Parathyroid adenoma (tissue), 2 donors: ENCODE measurements at regions not wholly inside any gene's neighbourhood (a gene's known extent, or its start where the extent isn't known, plus 50 kb on each side); places are given as distances from the start of the nearest gene placed in this dataset.

Experiments
- H2AFZ ChIP-seq: fragments of 300-600 bp; sonication (generic); one replicate; pipeline ENCODE4 v1.7.0; 2017; ENCODE audit warnings: antibody characterized with exemption, mild to moderate bottlenecking
- H3K27ac ChIP-seq: fragments of 300-600 bp; sonication (generic); one replicate; pipeline ENCODE4 v1.7.0; 2017
- H3K27me3 ChIP-seq: fragments of 300-600 bp; sonication (generic); one replicate; pipeline ENCODE4 v1.7.0; 2017; ENCODE audit warnings: low read length; ENCODE audit not compliant: control insufficient read depth, insufficient read depth
- H3K36me3 ChIP-seq: fragments of 300-600 bp; sonication (generic); one replicate; pipeline ENCODE4 v1.7.0; 2017; ENCODE audit warnings: low read length; ENCODE audit not compliant: control insufficient read depth, insufficient read depth
- H3K4me1 ChIP-seq: fragments of 300-600 bp; sonication (generic); one replicate; pipeline ENCODE4 v1.7.0; 2017; ENCODE audit warnings: control low read depth
- H3K4me2 ChIP-seq: fragments of 300-600 bp; sonication (generic); one replicate; pipeline ENCODE4 v1.7.0; 2017; ENCODE audit warnings: low read length
- H3K4me3 ChIP-seq: fragments of 300-600 bp; sonication (generic); one replicate; pipeline ENCODE4 v1.7.0; 2017; ENCODE audit warnings: low read depth, low read length
- H3K79me2 ChIP-seq: fragments of 300-600 bp; sonication (generic); one replicate; pipeline ENCODE4 v1.7.0; 2017; ENCODE audit warnings: control low read depth
- H3K9ac ChIP-seq: fragments of 300-600 bp; sonication (generic); one replicate; pipeline ENCODE4 v1.7.0; 2017; ENCODE audit warnings: mild to moderate bottlenecking
- H3K9me3 ChIP-seq: fragments of 300-600 bp; sonication (generic); one replicate; pipeline ENCODE4 v1.7.0; 2017; ENCODE audit warnings: low read length; ENCODE audit not compliant: control insufficient read depth
- TF ChIP-seq, protein P1 (sequence below): fragments of 300-600 bp; sonication (generic); IDR thresholded peaks from one replicate; pipeline ENCODE4 v1.7.0; 2017; ENCODE audit warnings: antibody characterized with exemption, mild to moderate bottlenecking
- donor health status: primary hyperparathyroidism.

DNA sequence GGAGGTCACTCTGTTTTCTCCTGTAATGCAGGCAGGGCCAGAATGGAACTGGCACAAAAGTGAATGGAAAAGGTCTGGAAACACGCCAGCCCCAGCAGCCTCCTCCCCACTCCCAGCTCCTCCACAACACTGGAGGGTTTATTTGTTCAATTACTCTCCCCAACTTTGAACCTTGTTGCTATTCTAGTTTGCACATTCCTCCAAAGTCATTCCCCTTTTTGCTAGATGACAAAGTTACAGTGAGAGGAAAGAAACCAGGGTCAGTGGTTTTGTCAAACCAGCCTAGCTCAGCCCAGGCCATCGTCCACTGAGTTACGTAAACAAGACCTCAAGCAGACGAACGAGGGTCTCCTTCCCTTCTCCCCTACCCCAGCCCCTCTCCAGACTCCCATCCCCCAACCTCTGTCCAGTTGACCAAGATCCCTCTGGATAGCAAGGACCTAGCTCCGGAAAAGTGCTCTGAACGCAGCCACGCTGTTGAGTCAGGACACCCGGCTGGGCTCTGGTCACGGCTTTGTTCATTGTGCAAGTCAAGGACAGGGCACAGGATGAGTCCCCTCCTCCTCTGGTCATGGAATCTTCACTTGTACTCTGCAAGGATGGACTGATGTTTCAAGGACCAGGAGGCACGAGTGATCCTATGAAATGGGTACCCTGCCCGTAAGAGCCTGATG, 180.0 kb downstream of the USP12 start:
- TF ChIP-seq, protein P1, sequence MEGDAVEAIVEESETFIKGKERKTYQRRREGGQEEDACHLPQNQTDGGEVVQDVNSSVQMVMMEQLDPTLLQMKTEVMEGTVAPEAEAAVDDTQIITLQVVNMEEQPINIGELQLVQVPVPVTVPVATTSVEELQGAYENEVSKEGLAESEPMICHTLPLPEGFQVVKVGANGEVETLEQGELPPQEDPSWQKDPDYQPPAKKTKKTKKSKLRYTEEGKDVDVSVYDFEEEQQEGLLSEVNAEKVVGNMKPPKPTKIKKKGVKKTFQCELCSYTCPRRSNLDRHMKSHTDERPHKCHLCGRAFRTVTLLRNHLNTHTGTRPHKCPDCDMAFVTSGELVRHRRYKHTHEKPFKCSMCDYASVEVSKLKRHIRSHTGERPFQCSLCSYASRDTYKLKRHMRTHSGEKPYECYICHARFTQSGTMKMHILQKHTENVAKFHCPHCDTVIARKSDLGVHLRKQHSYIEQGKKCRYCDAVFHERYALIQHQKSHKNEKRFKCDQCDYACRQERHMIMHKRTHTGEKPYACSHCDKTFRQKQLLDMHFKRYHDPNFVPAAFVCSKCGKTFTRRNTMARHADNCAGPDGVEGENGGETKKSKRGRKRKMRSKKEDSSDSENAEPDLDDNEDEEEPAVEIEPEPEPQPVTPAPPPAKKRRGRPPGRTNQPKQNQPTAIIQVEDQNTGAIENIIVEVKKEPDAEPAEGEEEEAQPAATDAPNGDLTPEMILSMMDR, result no peak
- no peak overlapping the region for H3K4me2 ChIP-seq
- no peak overlapping the region for H3K9ac ChIP-seq
- no peak overlapping the region for H2AFZ ChIP-seq
- no peak overlapping the region for H3K27ac ChIP-seq
- H3K4me3 ChIP-seq, result no peak overlapping the region
- H3K4me1 ChIP-seq, result no peaks in the 10 kb centered on the region
- no peaks in the 10 kb centered on the region for H3K79me2 ChIP-seq
- no peaks in the 10 kb centered on the region for H3K36me3 ChIP-seq
- H3K27me3 ChIP-seq, result no peaks in the 10 kb centered on the region
- H3K9me3 ChIP-seq, result no peaks in the 10 kb centered on the region

DNA sequence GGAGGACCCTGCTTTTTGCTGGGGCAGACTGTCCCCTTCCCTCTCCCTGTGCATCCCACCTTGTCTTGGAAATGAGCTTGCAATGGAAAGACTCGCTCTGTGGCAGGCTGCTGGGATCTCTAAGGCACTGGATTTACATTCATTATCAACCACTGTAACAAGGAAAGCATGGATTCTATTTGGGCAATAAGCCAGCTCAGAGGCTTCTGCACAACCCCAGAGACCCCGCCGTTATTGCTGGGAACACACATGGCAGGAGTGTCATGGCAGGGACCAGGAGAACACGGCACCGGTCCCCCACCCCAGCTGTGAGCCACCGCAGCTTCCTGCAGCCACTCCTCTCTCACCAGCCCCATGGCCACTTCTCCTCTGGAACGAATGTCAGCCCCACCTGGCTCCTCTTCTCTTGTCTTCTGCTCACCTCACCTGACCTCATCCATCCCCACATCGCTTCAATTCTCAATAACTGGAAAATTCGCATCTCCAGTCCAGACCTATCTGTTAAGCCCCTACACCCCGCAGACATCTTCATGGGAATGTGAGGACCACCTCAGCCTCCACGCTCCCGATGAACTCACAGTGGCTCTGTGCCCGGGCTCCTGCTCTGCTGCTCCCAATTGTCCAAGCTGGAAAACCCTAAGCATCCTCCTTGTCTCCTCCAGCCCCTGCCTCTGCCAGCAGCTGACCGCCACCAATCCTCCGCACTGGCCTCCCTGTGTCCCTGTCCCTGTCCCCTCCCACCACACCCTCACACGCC, 181.5 kb downstream of the USP12 start:
- Histone ChIP-seq H3K9ac (no peak overlapping the region), H2AFZ (no peak overlapping the region), H3K9me3 (no peaks in the 10 kb centered on the region), H3K79me2 (no peaks in the 10 kb centered on the region), H3K4me3 (no peak overlapping the region), H3K4me1 (no peaks in the 10 kb centered on the region), H3K27me3 (no peaks in the 10 kb centered on the region), H3K27ac (no peak overlapping the region), H3K36me3 (no peaks in the 10 kb centered on the region), H3K4me2 (no peak overlapping the region)
- TF ChIP-seq, protein P1, result no peak

DNA sequence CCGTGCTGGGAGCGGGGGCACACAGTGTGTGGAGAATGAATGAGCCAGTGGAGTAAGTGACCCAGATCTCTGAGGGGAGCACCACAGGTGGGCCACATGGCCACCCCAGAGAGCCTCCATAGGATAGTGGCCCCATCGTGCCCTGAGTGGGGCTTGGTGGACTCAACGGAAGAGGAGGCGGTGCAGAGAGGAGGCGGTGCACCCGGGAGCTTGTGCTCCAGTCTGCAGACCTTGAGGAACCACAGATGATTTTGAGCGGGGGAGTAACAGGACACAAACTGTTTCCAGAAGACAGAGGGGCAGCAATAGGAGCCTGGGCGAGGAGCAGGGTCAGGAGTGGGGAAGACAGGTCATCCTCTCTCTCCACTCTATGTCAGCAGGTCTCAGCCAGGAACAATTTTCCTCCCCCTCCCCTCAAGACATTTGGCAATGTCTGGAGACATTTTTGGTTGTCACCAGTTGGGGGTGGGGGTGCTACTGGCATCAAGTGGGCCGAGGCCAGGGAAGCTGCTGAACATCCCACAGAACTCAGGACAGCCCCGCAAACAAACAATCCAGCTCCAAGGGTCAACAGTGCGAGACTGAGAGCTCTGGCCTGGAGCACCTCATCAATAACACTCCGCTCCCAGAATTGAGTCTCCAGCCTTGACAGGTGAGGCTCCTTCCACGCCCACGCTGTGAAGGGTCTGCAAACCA, 182.2 kb downstream of the USP12 start:
- Histone ChIP-seq H3K27ac (no peak overlapping the region), H3K36me3 (no peaks in the 10 kb centered on the region), H3K79me2 (no peaks in the 10 kb centered on the region), H3K4me1 (no peaks in the 10 kb centered on the region), H3K4me3 (no peak overlapping the region), H3K9ac (no peak overlapping the region), H3K27me3 (no peaks in the 10 kb centered on the region), H3K9me3 (no peaks in the 10 kb centered on the region), H3K4me2 (no peak overlapping the region), H2AFZ (no peak overlapping the region)
- TF ChIP-seq, protein P1, result no peak

DNA sequence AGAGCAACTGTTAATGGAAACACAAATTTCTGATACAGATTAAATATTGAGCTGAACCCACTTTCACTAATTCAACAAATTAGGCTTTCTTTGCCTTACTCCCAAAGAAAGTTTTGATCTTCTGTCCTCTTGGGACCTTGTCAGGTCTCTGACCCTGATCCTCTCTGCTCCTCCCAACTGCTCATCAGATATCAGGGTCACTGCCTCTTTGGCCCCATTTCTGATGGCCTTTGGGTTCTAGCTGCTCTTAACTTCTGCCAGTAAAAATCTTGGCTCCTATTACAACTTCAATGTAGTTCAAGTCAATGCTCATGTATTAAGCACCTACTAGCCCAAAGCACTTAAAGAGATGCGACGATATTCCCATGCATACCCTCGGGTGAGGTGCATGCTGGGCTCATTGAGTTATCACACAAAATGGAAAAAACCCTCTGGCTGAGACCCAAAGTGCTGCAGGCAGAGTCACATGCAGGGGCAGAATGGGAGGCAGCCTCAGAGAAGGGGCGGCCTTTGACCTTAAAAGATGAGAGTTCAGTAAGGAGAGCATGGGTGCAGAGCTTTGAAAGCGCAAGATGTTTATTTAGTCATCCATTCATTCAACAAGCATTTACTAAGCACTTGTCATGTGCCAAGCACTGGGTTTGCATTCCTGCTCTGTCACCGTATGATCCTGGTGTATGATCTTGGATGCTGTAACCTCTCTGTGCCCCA, 183.4 kb downstream of the USP12 start:
- Histone ChIP-seq H3K27me3 (no peaks in the 10 kb centered on the region), H3K9me3 (no peaks in the 10 kb centered on the region), H2AFZ (no peak overlapping the region), H3K36me3 (no peaks in the 10 kb centered on the region), H3K9ac (no peak overlapping the region), H3K4me3 (no peak overlapping the region), H3K4me2 (no peak overlapping the region), H3K79me2 (no peaks in the 10 kb centered on the region), H3K27ac (no peak overlapping the region), H3K4me1 (no peaks in the 10 kb centered on the region)
- TF ChIP-seq, protein P1, result no peak
